K562 (cell line): ENCODE measurements at regions not wholly inside any gene's neighbourhood (a gene's known extent, or its start where the extent isn't known, plus 50 kb on each side); places are given as distances from the start of the nearest gene placed in this dataset.

Experiments
- ATAC-seq: fragments of 200-7000 bp; cut with Tn5 transposase; 3 replicates; pipeline ENCODE4 v1.9.1; 2020; ENCODE audit warnings: moderate library complexity
- BruUV-seq: library from RNA; stranded (reverse); fragments of 400-500 nt; replicated peaks from 2 replicates; lab custom pipeline; 2021; lab: Mats Ljungman, UMichigan
- CTCF ChIA-PET: fragments of 300-600 bp; formaldehyde crosslinking; extraction: SDS; loops from one replicate; lab custom pipeline; 2021; ENCODE audit warnings: low intra/inter-chr PET ratio; lab: Yijun Ruan, JAX
- POLR2A ChIA-PET: fragments of 300-600, 350-650 bp; sonication (Branson Sonifier 250); formaldehyde crosslinking; extraction: SDS; loops from one replicate; lab custom pipeline; 2021; ENCODE audit warnings: antibody characterized with exemption, inconsistent platforms; lab: Yijun Ruan, JAX
- DNase-seq, 4 experiments: peaks; one replicate each; pipeline versions ENCODE4 v3.0.0 to v3.0.0-alpha.2; 2011 to 2018; ENCODE audit warnings: low spot score in 3 of 4, mixed read lengths in 3 of 4; ENCODE audit errors: extremely low read depth in 1 of 4
- FAIRE-seq: peaks from 2 replicates; lab custom pipeline; 2011; peaks lifted over from hg19 to GRCh38; lab: Jason Lieb, UNC
- H2AFZ ChIP-seq: 2 replicates; pipeline ENCODE4 v1.6.0; 2011; ENCODE audit warnings: low read depth, low read length, control low read depth, inconsistent platforms
- H3K27ac ChIP-seq: fragments of 200-600 bp; 3 replicates; pipeline ENCODE4 v1.8.0; 2011; ENCODE audit warnings: low read depth, mild to moderate bottlenecking, control low read depth, inconsistent platforms, low read length, moderate library complexity, mixed read lengths; ENCODE audit errors: extremely low read depth
- H3K27me3 ChIP-seq, 2 experiments: fragments of 300-600 bp in 1 of 2; 2 replicates in 1 of 2; 3 replicates in 1 of 2; pipeline versions ENCODE4 v1.6.0 to v1.8.0; 2011; ENCODE audit warnings: inconsistent platforms in 2 of 2, low read length in 2 of 2, mild to moderate bottlenecking in 1 of 2, mixed read lengths in 1 of 2, moderate library complexity in 1 of 2; ENCODE audit not compliant: control insufficient read depth in 2 of 2, insufficient read depth in 2 of 2
- H3K36me3 ChIP-seq: fragments of 300-600 bp; 3 replicates; pipeline ENCODE4 v1.8.0; 2011; ENCODE audit warnings: mild to moderate bottlenecking, low read length, inconsistent platforms; ENCODE audit not compliant: control insufficient read depth, insufficient read depth
- H3K4me1 ChIP-seq, 2 experiments: fragments of 200-600 bp in 1 of 2; replicated peaks in 1 of 2; 2 replicates in 1 of 2; 3 replicates in 1 of 2; pipeline versions ENCODE4 v1.5.1 to v1.8.0; 2011; ENCODE audit warnings: inconsistent platforms in 2 of 2, low read length in 2 of 2, mild to moderate bottlenecking in 1 of 2, mixed read lengths in 1 of 2, moderate library complexity in 1 of 2; ENCODE audit not compliant: control insufficient read depth in 2 of 2, insufficient read depth in 2 of 2
- H3K4me2 ChIP-seq: 2 replicates; pipeline ENCODE4 v1.6.1; 2011; ENCODE audit warnings: low read length, control low read depth, inconsistent platforms, mixed read lengths; ENCODE audit not compliant: insufficient read depth
- H3K4me3 ChIP-seq: fragments of 200-600 bp; sonication (generic), shearing (Covaris generic); 2 replicates; pipeline ENCODE4 v1.5.1; 2016; ENCODE audit warnings: control low read depth, inconsistent platforms
- H3K79me2 ChIP-seq: fragments of 200-600 bp; 3 replicates; pipeline ENCODE4 v1.8.0; 2011; ENCODE audit warnings: low read length, inconsistent platforms; ENCODE audit not compliant: control insufficient read depth, insufficient read depth
- H3K9ac ChIP-seq, 2 experiments: 2 replicates each; pipeline versions ENCODE4 v1.6.0 to v1.6.1; 2011; ENCODE audit warnings: low read depth in 2 of 2, low read length in 2 of 2, control low read depth in 1 of 2, inconsistent platforms in 1 of 2, mild to moderate bottlenecking in 1 of 2, mixed read lengths in 1 of 2; ENCODE audit not compliant: insufficient read depth in 1 of 2
- H3K9me1 ChIP-seq: one replicate; pipeline ENCODE4 v1.6.0; 2011; ENCODE audit warnings: inconsistent platforms, mild to moderate bottlenecking, low read length, moderate library complexity; ENCODE audit not compliant: control insufficient read depth, insufficient read depth
- H3K9me3 ChIP-seq: replicated peaks from 2 replicates; pipeline ENCODE4 v1.5.1; 2011; ENCODE audit warnings: low read depth, low read length, inconsistent platforms; ENCODE audit not compliant: control insufficient read depth, insufficient read depth
- H4K20me1 ChIP-seq: replicated peaks from 2 replicates; pipeline ENCODE4 v1.6.1; 2011; ENCODE audit warnings: low read length, inconsistent platforms, mixed read lengths; ENCODE audit not compliant: control insufficient read depth, insufficient read depth
- CEBPB ChIP-seq: fragments of 450-650 bp; IDR thresholded peaks from 2 replicates; pipeline ENCODE4 v1.6.1; 2016; ENCODE audit warnings: missing genetic modification characterization, missing compliant biosample characterization
- CEBPG ChIP-seq, 3 experiments: fragments of 200-800 bp in 1 of 3; sonication (Bioruptor generic) in 1 of 3; sonication (generic) in 1 of 3; formaldehyde crosslinking in 1 of 3; IDR thresholded peaks in 2 of 3; conservative IDR thresholded peaks in 1 of 3; 2 replicates each; pipeline versions ENCODE4 v1.6.1 to v1.8.0; 2016 to 2022; ENCODE audit warnings: missing compliant biosample characterization in 2 of 3, missing genetic modification characterization in 2 of 3, mild to moderate bottlenecking in 1 of 3, missing genetic modification reagents in 1 of 3
- ESRRA ChIP-seq: fragments of 450-650 bp; IDR thresholded peaks from 2 replicates; pipeline ENCODE4 v1.6.1; 2014; ENCODE audit warnings: low read depth, mild to moderate bottlenecking, moderate library complexity, borderline replicate concordance
- GABPA ChIP-seq: fragments of 200-800 bp; sonication (Bioruptor generic); conservative IDR thresholded peaks from 2 replicates; pipeline ENCODE4 v1.6.1; 2016; ENCODE audit warnings: low read depth, missing genetic modification characterization, missing compliant biosample characterization
- HEY1 ChIP-seq: fragments of 250-450 bp; sonication (Bioruptor Pico); IDR thresholded peaks from 2 replicates; pipeline ENCODE4 v1.5.0; 2020; ENCODE audit warnings: mild to moderate bottlenecking, moderate library complexity, borderline replicate concordance
- RBFOX2 ChIP-seq: fragments of 200-400 bp; formaldehyde crosslinking; IDR thresholded peaks from 2 replicates; pipeline ENCODE4 v1.6.1; 2017; ENCODE audit warnings: low read depth, mild to moderate bottlenecking, low read length, moderate library complexity
- RFX1 ChIP-seq: fragments of 450-650 bp; IDR thresholded peaks from 2 replicates; pipeline ENCODE4 v1.6.1; 2016; ENCODE audit warnings: mild to moderate bottlenecking, moderate library complexity
- SMC3 ChIP-seq: conservative IDR thresholded peaks from 2 replicates; pipeline ENCODE4 v1.6.1; 2011; ENCODE audit warnings: low read depth, low read length, improper control_type of control experiment; ENCODE audit not compliant: insufficient read depth
- ZNF77 ChIP-seq: fragments of 250-450 bp; sonication (Bioruptor Pico); IDR thresholded peaks from 2 replicates; pipeline ENCODE4 v1.5.0; 2020
- WGBS: fragments of 100-300 bp; shearing (Covaris generic); methylation state at CpG from one replicate; pipeline ENCODE4 v1.1.6; 2016; ENCODE audit warnings: low coverage, mixed read lengths; ENCODE audit not compliant: insufficient coverage; ENCODE audit errors: missing lambda C conversion rate; 5-methylcytosine and 5-hydroxymethylcytosine counted together
- in situ Hi-C: fragments of 300-500 bp; cut with MboI; formaldehyde crosslinking; loops from 4 replicates; pipeline ENCODE4 v1.15.0; 2018; ENCODE audit warnings: inconsistent platforms, mixed read lengths
- intact Hi-C: fragments of 100-400 bp; cut with micrococcal nuclease; formaldehyde crosslinking; loops from 2 replicates; pipeline ENCODE4 v1.14.2; 2022
- TF ChIP-seq, protein P1 (sequence below): fragments of 450-650 bp; IDR thresholded peaks from 2 replicates; pipeline ENCODE4 v1.6.1; 2016; ENCODE audit warnings: mild to moderate bottlenecking
- TF ChIP-seq, protein P2 (sequence below): fragments of 450-650 bp; formaldehyde crosslinking; IDR thresholded peaks from 2 replicates; pipeline ENCODE4 v1.4.0; 2020; ENCODE audit warnings: mild to moderate bottlenecking, moderate library complexity
- TF ChIP-seq, protein P3 (sequence below): fragments of 250-450 bp; sonication (Bioruptor Pico); IDR thresholded peaks from 2 replicates; pipeline ENCODE4 v1.4.0; 2020

DNA sequence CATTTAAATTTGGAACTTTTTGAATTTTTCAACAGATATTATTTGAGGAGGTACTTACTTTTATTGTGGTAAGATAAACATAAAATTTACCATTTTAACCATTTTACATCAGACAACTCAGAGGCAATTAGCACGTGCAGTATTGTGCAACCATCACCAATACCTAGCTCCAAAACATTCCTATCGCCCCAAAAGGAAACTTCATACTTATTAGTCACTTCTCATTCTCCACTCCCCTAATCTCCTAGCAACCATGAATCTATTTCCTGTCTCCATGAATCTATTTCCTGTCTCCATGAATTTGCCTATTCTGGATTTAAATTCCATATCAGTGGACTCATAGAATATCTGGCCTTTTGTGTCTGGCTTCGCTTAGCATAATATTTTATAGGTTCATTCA, 69.9 kb upstream of the FAM136A start:
- peak; percentile 60 for TF ChIP-seq CEBPB (tag)
- no peak for TF ChIP-seq SMC3
- peak; percentile 39 for TF ChIP-seq GABPA (tag)
- TF ChIP-seq, protein P1, sequence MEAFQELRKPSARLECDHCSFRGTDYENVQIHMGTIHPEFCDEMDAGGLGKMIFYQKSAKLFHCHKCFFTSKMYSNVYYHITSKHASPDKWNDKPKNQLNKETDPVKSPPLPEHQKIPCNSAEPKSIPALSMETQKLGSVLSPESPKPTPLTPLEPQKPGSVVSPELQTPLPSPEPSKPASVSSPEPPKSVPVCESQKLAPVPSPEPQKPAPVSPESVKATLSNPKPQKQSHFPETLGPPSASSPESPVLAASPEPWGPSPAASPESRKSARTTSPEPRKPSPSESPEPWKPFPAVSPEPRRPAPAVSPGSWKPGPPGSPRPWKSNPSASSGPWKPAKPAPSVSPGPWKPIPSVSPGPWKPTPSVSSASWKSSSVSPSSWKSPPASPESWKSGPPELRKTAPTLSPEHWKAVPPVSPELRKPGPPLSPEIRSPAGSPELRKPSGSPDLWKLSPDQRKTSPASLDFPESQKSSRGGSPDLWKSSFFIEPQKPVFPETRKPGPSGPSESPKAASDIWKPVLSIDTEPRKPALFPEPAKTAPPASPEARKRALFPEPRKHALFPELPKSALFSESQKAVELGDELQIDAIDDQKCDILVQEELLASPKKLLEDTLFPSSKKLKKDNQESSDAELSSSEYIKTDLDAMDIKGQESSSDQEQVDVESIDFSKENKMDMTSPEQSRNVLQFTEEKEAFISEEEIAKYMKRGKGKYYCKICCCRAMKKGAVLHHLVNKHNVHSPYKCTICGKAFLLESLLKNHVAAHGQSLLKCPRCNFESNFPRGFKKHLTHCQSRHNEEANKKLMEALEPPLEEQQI: no peak
- no peak for TF ChIP-seq CEBPG (CRISPR knock-in tag; IDR thresholded peaks at IDR 0.05)
- TF ChIP-seq CEBPG (tag; conservative IDR thresholded peaks at IDR 0.05 in 1 of 2, IDR thresholded peaks at IDR 0.05 in 1 of 2): peak; percentile 22 to 77; a peak in 3 of 4 replicates
- no peak for TF ChIP-seq ESRRA
- TF ChIP-seq, protein P2, sequence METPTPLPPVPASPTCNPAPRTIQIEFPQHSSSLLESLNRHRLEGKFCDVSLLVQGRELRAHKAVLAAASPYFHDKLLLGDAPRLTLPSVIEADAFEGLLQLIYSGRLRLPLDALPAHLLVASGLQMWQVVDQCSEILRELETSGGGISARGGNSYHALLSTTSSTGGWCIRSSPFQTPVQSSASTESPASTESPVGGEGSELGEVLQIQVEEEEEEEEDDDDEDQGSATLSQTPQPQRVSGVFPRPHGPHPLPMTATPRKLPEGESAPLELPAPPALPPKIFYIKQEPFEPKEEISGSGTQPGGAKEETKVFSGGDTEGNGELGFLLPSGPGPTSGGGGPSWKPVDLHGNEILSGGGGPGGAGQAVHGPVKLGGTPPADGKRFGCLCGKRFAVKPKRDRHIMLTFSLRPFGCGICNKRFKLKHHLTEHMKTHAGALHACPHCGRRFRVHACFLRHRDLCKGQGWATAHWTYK (CRISPR knock-in tag): no peak
- TF ChIP-seq RBFOX2: no peak
- TF ChIP-seq ZNF77 (CRISPR knock-in tag): no peak
- TF ChIP-seq, protein P3, sequence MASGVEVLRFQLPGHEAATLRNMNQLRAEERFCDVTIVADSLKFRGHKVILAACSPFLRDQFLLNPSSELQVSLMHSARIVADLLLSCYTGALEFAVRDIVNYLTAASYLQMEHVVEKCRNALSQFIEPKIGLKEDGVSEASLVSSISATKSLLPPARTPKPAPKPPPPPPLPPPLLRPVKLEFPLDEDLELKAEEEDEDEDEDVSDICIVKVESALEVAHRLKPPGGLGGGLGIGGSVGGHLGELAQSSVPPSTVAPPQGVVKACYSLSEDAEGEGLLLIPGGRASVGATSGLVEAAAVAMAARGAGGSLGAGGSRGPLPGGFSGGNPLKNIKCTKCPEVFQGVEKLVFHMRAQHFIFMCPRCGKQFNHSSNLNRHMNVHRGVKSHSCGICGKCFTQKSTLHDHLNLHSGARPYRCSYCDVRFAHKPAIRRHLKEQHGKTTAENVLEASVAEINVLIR (CRISPR knock-in tag): no peak
- no peak for TF ChIP-seq HEY1 (CRISPR knock-in tag)
- peak; percentile 53 for TF ChIP-seq RFX1
- H2AFZ ChIP-seq: no peak overlapping the region
- H3K27ac ChIP-seq: no peak overlapping the region
- in situ Hi-C loops (no loop called here), intact Hi-C loops (no loop called here)
- H3K4me1 ChIP-seq: no peaks in the 10 kb centered on the region; a peak in 1 of 5 replicates
- H3K4me2 ChIP-seq: no peak overlapping the region
- POLR2A ChIA-PET: interaction anchor here (0.6 kb wide), 1 partner anchor 556 kb away, joined by 4 read pairs; no protein-coding TSS in a partner anchor
- H3K27me3 ChIP-seq: peaks cover 6 to 8% of the 10 kb centered on the region in 2 experiments; a peak in 3 of 5 replicates
- no peak overlapping the region for H3K4me3 ChIP-seq
- BruUV-seq: no TSS peak
- no peaks in the 10 kb centered on the region for H3K9me1 ChIP-seq
- FAIRE-seq: no peak
- no peak overlapping the region for H3K9ac ChIP-seq
- H3K9me3 ChIP-seq: no peaks in the 10 kb centered on the region
- no peaks in the 10 kb centered on the region for H3K36me3 ChIP-seq
- ATAC-seq: no peak
- no peak for DNase-seq
- no peaks in the 10 kb centered on the region for H3K79me2 ChIP-seq
- H4K20me1 ChIP-seq: no peaks in the 10 kb centered on the region
- CTCF ChIA-PET: no interaction called here
- 3% methylated on average over 3 of the region's 3 CpGs for WGBS
